Common myeloid progenitor, CD34-positive (primary cell): ENCODE measurements at regions not wholly inside any gene's neighbourhood (a gene's known extent, or its start where the extent isn't known, plus 50 kb on each side); places are given as distances from the start of the nearest gene placed in this dataset.

Experiments
- CTCF ChIA-PET: fragments of 350-600 bp; sonication (Branson Sonifier 250); formaldehyde crosslinking; loops from one replicate; lab custom pipeline; 2021; ENCODE audit warnings: antibody characterized with exemption; lab: Charles Lee
- POLR2A ChIA-PET: fragments of 350-600 bp; sonication (Branson Sonifier 250); formaldehyde crosslinking; loops from one replicate; lab custom pipeline; 2021; ENCODE audit warnings: antibody characterized with exemption; lab: Charles Lee
- DNase-seq, 3 donors: peaks; one replicate each; pipeline versions ENCODE4 v3.0.0 to v3.0.0-alpha.2; 2013
- H3K27ac ChIP-seq, 2 experiments: 1 replicate in 1 of 2; 2 replicates in 1 of 2; pipeline ENCODE4 v1.7.0; 2013; ENCODE audit warnings: inconsistent platforms in 2 of 2, low read length in 2 of 2, mild to moderate bottlenecking in 2 of 2, low read depth in 1 of 2, moderate library complexity in 1 of 2; ENCODE audit not compliant: severe bottlenecking in 2 of 2, insufficient read depth in 1 of 2, poor library complexity in 1 of 2
- H3K27me3 ChIP-seq, 5 experiments: replicated peaks in 2 of 5; 1 replicate in 3 of 5; 2 replicates in 2 of 5; pipeline versions ENCODE4 v1.6.1 to v1.7.0; 2013; ENCODE audit warnings: low read length in 4 of 5, mild to moderate bottlenecking in 2 of 5, moderate library complexity in 2 of 5, inconsistent platforms in 1 of 5; ENCODE audit not compliant: insufficient read depth in 5 of 5, control insufficient read depth in 4 of 5
- H3K36me3 ChIP-seq, 4 experiments: 1 replicate in 2 of 4; 2 replicates in 2 of 4; pipeline versions ENCODE4 v1.6.1 to v1.7.0; 2013; ENCODE audit warnings: low read length in 3 of 4, control low read depth in 1 of 4, mild to moderate bottlenecking in 1 of 4; ENCODE audit not compliant: control insufficient read depth in 4 of 4, insufficient read depth in 4 of 4
- H3K4me1 ChIP-seq, 4 experiments: 1 replicate in 3 of 4; 2 replicates in 1 of 4; pipeline versions ENCODE4 v1.6.1 to v1.7.1; 2013; ENCODE audit warnings: low read length in 3 of 4, mild to moderate bottlenecking in 3 of 4, control low read depth in 1 of 4, inconsistent platforms in 1 of 4, moderate library complexity in 1 of 4; ENCODE audit not compliant: control insufficient read depth in 4 of 4, insufficient read depth in 4 of 4; ENCODE audit errors: control extremely low read depth in 1 of 4
- H3K4me3 ChIP-seq, 7 experiments: 1 replicate in 4 of 7; 2 replicates in 3 of 7; pipeline versions ENCODE4 v1.5.1 to v1.7.0; 2013; ENCODE audit warnings: mild to moderate bottlenecking in 7 of 7, low read length in 6 of 7, moderate library complexity in 6 of 7, inconsistent platforms in 2 of 7, low read depth in 2 of 7, control low read depth in 1 of 7; ENCODE audit not compliant: insufficient read depth in 4 of 7, control insufficient read depth in 1 of 7; ENCODE audit errors: extremely low read depth in 1 of 7
- H3K9me3 ChIP-seq, 5 experiments: 1 replicate in 4 of 5; 2 replicates in 1 of 5; pipeline versions ENCODE4 v1.6.1 to v1.7.1; 2013; ENCODE audit warnings: low read length in 4 of 5, mild to moderate bottlenecking in 2 of 5, inconsistent platforms in 1 of 5, low read depth in 1 of 5, moderate library complexity in 1 of 5; ENCODE audit not compliant: control insufficient read depth in 4 of 5, insufficient read depth in 2 of 5; ENCODE audit errors: control extremely low read depth in 1 of 5
- WGBS: methylation state at CpG from one replicate; pipeline ENCODE4 v1.1.5; 2013; ENCODE audit not compliant: insufficient coverage; 5-methylcytosine and 5-hydroxymethylcytosine counted together

DNA sequence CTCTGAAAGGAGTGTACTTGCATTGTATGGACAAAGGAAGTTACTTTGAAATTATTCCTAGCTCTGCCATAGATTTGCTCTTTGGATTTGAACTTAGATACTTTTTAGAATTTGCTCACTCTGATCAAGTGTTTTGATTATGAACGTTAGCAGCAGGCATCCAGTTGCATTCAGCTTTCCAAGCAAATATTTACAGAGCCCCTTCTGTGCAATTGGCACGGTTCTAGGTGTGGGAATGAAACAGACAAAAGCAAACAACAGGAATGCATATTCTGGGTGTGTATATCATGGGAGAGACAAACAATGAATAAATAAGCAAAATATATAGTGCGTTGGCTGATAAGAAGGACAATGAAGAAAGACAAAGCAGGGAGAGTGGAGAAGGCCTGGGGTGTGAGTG is 125.5 kb upstream of the ADAMTS9 start:
- H3K4me1 ChIP-seq: peaks cover 0 to 2% (median 0%) of the 10 kb centered on the region in 4 experiments
- H3K4me3 ChIP-seq: no peak overlapping the region
- H3K9me3 ChIP-seq: no peaks in the 10 kb centered on the region
- ChIA-PET POLR2A (no interaction called here), CTCF (no interaction called here)
- H3K27me3 ChIP-seq: peaks cover 0 to 2% (median 0%) of the 10 kb centered on the region in 5 experiments
- no peaks in the 10 kb centered on the region for H3K36me3 ChIP-seq
- no peak overlapping the region for H3K27ac ChIP-seq
- WGBS: 89% methylated on average over 3 of the region's 3 CpGs
- DNase-seq: no peak

DNA sequence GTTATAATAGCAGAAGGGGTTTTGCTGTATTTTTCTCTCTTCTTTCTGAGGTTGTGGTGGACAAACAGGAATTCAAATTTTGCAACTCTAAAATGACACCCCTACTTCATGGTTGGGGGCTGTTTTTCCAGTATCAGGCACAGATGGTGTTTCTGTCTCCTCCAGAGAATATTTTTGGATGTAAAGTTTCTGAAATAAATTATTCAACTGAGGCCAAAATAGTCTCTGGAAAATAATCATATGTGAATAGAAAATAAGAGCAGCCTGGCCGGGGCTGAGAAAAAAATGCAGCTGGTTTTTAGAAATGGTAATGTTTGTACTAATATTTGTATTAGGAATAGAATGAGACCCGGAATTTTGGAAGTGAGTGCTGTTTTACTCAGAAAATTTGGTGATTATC is 121.3 kb upstream of the ADAMTS9 start:
- POLR2A ChIA-PET: no interaction called here
- no peaks in the 10 kb centered on the region for H3K9me3 ChIP-seq
- H3K36me3 ChIP-seq: no peaks in the 10 kb centered on the region
- H3K27ac ChIP-seq: no peak overlapping the region
- WGBS: 86% methylated on average over 1 of the region's 2 CpGs
- peaks cover 0 to 3% (median 0%) of the 10 kb centered on the region in 5 experiments for H3K27me3 ChIP-seq
- no peaks in the 10 kb centered on the region for H3K4me1 ChIP-seq
- CTCF ChIA-PET: no interaction called here
- DNase-seq: no peak
- no peak overlapping the region for H3K4me3 ChIP-seq

DNA sequence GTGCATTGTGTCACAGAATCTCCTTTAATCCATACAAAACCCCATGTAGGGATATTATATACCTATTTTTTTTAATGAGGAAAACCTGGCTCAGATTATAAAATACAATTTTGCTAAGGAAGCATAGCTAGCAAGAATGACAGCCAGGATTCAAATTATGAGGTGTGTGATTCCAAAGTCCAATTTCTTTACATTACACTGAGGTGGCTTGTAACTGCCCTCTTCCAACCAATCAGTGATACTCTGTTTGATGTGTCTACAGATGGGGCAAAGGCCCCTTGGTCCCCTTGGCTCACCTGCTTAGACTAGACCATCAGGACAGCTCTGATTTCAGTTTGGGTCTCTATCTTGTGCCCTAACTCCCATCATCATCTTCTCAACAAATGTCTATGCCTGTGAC is 120.3 kb upstream of the ADAMTS9 start:
- Histone ChIP-seq H3K27me3 (peaks cover 0 to 3% (median 0%) of the 10 kb centered on the region in 5 experiments), H3K9me3 (no peaks in the 10 kb centered on the region), H3K4me1 (no peaks in the 10 kb centered on the region), H3K36me3 (no peaks in the 10 kb centered on the region), H3K27ac (no peak overlapping the region), H3K4me3 (no peak overlapping the region)
- POLR2A ChIA-PET: no interaction called here
- DNase-seq: no peak
- CTCF ChIA-PET: no interaction called here

DNA sequence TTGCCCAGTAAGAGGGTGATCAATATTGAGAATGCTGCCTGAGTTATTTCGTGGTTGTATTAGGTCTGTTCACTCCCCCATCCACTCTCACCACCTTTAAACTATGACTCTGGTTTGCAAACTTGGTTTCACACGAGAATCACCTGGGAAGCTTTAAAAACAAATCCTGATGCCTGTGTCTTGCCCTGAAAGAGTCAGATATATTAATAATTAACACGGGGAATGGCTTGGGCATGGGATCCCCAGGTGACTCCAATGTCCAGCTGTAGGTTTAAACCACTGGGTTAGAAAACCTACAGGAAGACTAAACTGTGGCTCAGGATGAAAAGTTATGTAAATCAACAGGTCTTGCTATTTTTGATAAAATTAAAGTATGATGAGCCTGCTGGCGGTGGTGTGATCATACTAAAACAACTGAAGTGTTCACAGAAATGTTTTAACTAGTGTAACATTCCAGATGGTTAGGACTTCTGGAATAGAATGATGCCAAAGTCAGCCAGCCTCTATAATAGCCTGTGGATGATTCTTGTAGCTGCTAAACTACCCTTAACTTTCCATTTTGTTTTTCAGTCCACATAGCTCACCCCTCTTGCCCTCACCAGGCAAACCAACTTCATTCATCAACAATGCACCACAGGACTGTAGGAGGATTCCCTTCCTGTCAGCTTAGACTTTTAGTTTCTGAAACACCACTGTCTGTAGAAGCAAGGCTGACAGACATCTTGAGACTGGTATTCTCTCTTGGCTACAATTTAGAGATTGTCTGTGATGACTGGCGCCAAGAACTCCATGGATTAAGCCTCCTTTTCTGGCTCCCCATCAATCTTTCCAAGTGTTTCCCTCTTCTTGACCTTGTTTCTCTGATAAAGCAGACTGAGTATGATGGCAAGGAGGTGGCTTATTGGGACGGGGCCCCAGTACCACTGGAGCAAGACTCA is 119.1 kb upstream of the ADAMTS9 start:
- WGBS: 92% methylated on average over 4 of the region's 6 CpGs
- Histone ChIP-seq H3K9me3 (no peaks in the 10 kb centered on the region), H3K27ac (no peak overlapping the region), H3K4me1 (no peaks in the 10 kb centered on the region), H3K4me3 (no peak overlapping the region), H3K27me3 (peaks cover 0 to 3% (median 0%) of the 10 kb centered on the region in 5 experiments), H3K36me3 (no peaks in the 10 kb centered on the region)
- ChIA-PET POLR2A (no interaction called here), CTCF (no interaction called here)
- DNase-seq: no peak

DNA sequence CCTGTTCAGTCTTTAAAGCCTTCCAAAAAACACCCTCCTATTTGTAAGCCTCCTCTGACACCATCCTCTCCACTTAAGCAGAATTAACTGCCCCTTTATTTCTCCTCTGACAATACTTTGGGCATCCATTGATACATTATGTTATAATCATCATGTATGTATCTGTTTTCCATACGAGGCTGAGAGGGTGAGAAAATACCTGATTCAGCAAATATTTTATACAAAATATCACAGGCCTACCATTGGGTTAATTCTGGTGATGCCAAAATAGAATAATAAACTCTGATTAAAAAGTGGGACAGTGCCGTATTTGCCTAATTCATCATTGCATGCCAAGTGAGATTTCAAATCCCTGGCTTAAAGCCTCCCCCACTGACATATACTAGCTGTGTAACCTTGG is 118.2 kb upstream of the ADAMTS9 start:
- H3K27me3 ChIP-seq: peaks cover 0 to 3% (median 0%) of the 10 kb centered on the region in 5 experiments
- POLR2A ChIA-PET: no interaction called here
- WGBS: no CpG with 5 or more reads among the region's 2 CpGs

DNA sequence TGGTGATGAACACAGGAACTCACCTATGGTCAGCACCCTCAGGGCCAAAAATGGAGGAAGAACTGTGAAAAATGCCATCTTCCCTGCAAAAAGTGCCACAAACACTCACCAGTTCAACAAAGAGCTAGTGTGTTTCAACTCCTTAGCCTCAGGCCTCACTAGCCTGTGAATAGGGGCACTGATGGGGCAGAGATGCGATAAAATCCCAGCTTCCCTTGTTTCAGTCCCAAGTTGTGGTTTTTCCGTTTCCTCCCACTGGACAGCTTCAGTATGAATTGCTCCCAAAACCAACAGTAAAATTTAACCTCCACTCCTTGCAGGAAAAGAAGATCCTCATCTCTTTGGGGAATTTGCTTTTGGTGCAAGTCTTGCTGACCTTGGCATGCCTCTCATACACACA is 117.4 kb upstream of the ADAMTS9 start:
- no peak overlapping the region for H3K27ac ChIP-seq
- H3K27me3 ChIP-seq: peaks cover 0 to 1% (median 0%) of the 10 kb centered on the region in 5 experiments
- H3K4me1 ChIP-seq: no peaks in the 10 kb centered on the region
- DNase-seq: no peak
- no peaks in the 10 kb centered on the region for H3K9me3 ChIP-seq
- no peak overlapping the region for H3K4me3 ChIP-seq
- H3K36me3 ChIP-seq: no peaks in the 10 kb centered on the region
- ChIA-PET POLR2A (no interaction called here), CTCF (no interaction called here)
- 90% methylated on average over 2 of the region's 2 CpGs for WGBS

More for the DNA sequence above, 118.2 kb upstream of the ADAMTS9 start:
- Histone ChIP-seq H3K4me3 (no peak overlapping the region), H3K27ac (no peak overlapping the region), H3K36me3 (no peaks in the 10 kb centered on the region), H3K4me1 (no peaks in the 10 kb centered on the region), H3K9me3 (no peaks in the 10 kb centered on the region)
- no peak for DNase-seq
- CTCF ChIA-PET: no interaction called here

DNA sequence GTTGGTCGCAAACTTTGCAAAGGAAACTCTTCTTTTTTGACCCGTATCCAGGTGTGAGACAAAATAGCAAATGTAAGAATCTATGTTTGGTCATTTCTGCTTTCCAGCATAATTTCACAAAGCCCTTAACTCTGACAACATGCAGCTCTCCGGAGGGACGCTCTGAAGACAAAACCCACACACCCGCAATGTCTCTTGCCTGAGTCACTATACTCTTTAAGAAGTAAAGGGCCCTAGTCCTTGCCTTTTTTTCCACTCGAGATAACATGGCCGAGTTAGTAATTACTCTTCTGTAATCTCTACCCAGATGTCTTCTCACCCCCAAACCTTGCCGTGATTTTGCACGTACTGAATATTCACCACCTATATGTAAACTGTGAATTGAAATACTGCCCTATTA is 115.7 kb upstream of the ADAMTS9 start:
- DNase-seq: no peak
- ChIA-PET POLR2A (no interaction called here), CTCF (no interaction called here)
- WGBS: 86% methylated on average over 7 of the region's 9 CpGs
- Histone ChIP-seq H3K36me3 (no peaks in the 10 kb centered on the region), H3K9me3 (no peaks in the 10 kb centered on the region), H3K4me1 (no peaks in the 10 kb centered on the region), H3K27me3 (peaks cover 0 to 1% (median 0%) of the 10 kb centered on the region in 5 experiments), H3K4me3 (no peak overlapping the region), H3K27ac (no peak overlapping the region)
